ENCODE measurements at regions not wholly inside any gene's neighbourhood (a gene's known extent, or its start where the extent isn't known, plus 50 kb on each side); places are given as distances from the start of the nearest gene placed in this dataset.

- Histone ChIP-seq H3K36me3 (no peaks in the 10 kb centered on the region), H3K27ac (replicated peaks) (no peak overlapping the region), H3K4me1 (peaks cover 4% of the 10 kb centered on the region), H3K4me3 (no peak overlapping the region), H3K9me3 (replicated peaks) (peaks cover 22% of the 10 kb centered on the region), H3K27me3 (ENCODE audit: low read depth) (no peaks in the 10 kb centered on the region)
- TF ChIP-seq CTCF (IDR thresholded peaks at IDR 0.05; ENCODE audit: borderline replicate concordance), result no peak
- intact Hi-C loops (cut with micrococcal nuclease), result no loop called here
- DNase-seq, result no peak
These were observed 160.5 kb downstream of the CSNK2A3 start for GRCh38 chr11:11192541-11192940.

GRCh38 chr11:11189506-11189905 is 163.5 kb downstream of the CSNK2A3 start:
- Histone ChIP-seq H3K4me1 (peaks cover 4% of the 10 kb centered on the region), H3K9me3 (replicated peaks) (peaks cover 16% of the 10 kb centered on the region), H3K36me3 (no peaks in the 10 kb centered on the region), H3K4me3 (no peak overlapping the region), H3K27me3 (ENCODE audit: low read depth) (no peaks in the 10 kb centered on the region), H3K27ac (replicated peaks) (no peak overlapping the region)
- no peak for DNase-seq
- TF ChIP-seq CTCF (IDR thresholded peaks at IDR 0.05; ENCODE audit: borderline replicate concordance), result no peak
- intact Hi-C loops (cut with micrococcal nuclease), result no loop called here

- Histone ChIP-seq H3K9me3 (replicated peaks) (peaks cover under 1% of the 10 kb centered on the region), H3K4me3 (no peak overlapping the region), H3K27ac (replicated peaks) (no peak overlapping the region), H3K4me1 (peaks cover 4% of the 10 kb centered on the region), H3K36me3 (no peaks in the 10 kb centered on the region), H3K27me3 (ENCODE audit: low read depth) (peaks cover 6% of the 10 kb centered on the region)
- no peak for DNase-seq
- no peak for TF ChIP-seq CTCF (IDR thresholded peaks at IDR 0.05; ENCODE audit: borderline replicate concordance)
- intact Hi-C loops (cut with micrococcal nuclease), result no loop called here
These were observed 166.8 kb downstream of the CSNK2A3 start for GRCh38 chr11:11186249-11186648.

GRCh38 chr11:11182261-11182660 is 170.8 kb downstream of the CSNK2A3 start:
- TF ChIP-seq CTCF (IDR thresholded peaks at IDR 0.05; ENCODE audit: borderline replicate concordance), result no peak
- Histone ChIP-seq H3K36me3 (no peaks in the 10 kb centered on the region), H3K27ac (replicated peaks) (no peak overlapping the region), H3K4me1 (no peaks in the 10 kb centered on the region), H3K4me3 (no peak overlapping the region), H3K27me3 (ENCODE audit: low read depth) (peaks cover 6% of the 10 kb centered on the region), H3K9me3 (replicated peaks) (no peaks in the 10 kb centered on the region)
- intact Hi-C loops (cut with micrococcal nuclease), result no loop called here
- no peak for DNase-seq

GRCh38 chr11:11178671-11179638 is 174.1 kb downstream of the CSNK2A3 start:
- TF ChIP-seq CTCF (IDR thresholded peaks at IDR 0.05; ENCODE audit: borderline replicate concordance), result no peak
- no peaks in the 10 kb centered on the region for H3K36me3 ChIP-seq
- DNase-seq, result no peak
- no peaks in the 10 kb centered on the region for H3K9me3 ChIP-seq (replicated peaks)
- peaks cover 6% of the 10 kb centered on the region for H3K27me3 ChIP-seq (ENCODE audit: low read depth)
- H3K4me3 ChIP-seq, result no peak overlapping the region
- H3K27ac ChIP-seq (replicated peaks), result no peak overlapping the region
- no peaks in the 10 kb centered on the region for H3K4me1 ChIP-seq
- intact Hi-C loops (cut with micrococcal nuclease), result no loop called here
